Mononuclear cell (primary cell): ENCODE measurements at regions not wholly inside any gene's neighbourhood (a gene's known extent, or its start where the extent isn't known, plus 50 kb on each side); places are given as distances from the start of the nearest gene placed in this dataset.
"Not testable (repeated sequence)": the region's sequence is repeated elsewhere in the genome, so short reads cannot be mapped to it uniquely, and the experiment has no call there.

Source experiments
- H3K27me3 ChIP-seq: 2 replicates; pipeline ENCODE4 v1.6.0; 2011; ENCODE audit warnings: low read length, control low read depth; ENCODE audit not compliant: insufficient read depth
- H3K4me1 ChIP-seq: 2 replicates; pipeline ENCODE4 v1.5.1; 2011; ENCODE audit warnings: mild to moderate bottlenecking, low read length, control low read depth; ENCODE audit not compliant: insufficient read depth
- H3K4me3 ChIP-seq: 2 replicates; pipeline ENCODE4 v1.5.1; 2011; ENCODE audit warnings: mild to moderate bottlenecking, low read length, moderate library complexity
- H3K9me3 ChIP-seq: 2 replicates; pipeline ENCODE4 v1.5.1; 2011; ENCODE audit warnings: low read depth, mild to moderate bottlenecking, control low read depth, low read length

DNA sequence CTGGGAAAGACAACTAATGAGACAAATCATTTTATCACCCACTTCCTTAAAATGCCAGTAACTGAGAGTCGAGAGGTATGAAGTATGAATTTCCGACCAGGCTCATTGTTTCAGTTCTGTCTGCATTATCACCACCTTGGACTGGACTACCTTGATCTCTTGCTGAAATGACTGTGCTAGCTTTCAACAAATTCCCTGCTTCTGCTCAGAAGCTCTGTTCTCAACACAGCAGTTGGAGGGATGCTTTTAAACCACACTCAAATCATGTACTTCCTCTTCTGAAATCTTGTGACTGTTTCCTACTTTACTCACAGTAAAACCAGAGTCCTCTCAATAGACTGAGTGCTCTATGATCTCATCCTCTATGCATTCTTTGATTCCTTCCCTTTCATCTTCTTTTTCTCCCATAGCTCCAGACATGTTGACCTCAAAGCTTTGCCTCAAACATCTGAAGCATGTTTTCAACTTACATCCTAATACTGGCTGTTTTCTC, 195.8 kb downstream of the KCNJ2 start:
- H3K9me3 ChIP-seq: no peaks in the 10 kb centered on the region
- H3K27me3 ChIP-seq: no peaks in the 10 kb centered on the region
- H3K4me3 ChIP-seq: no peak overlapping the region
- H3K4me1 ChIP-seq: peaks cover 5% of the 10 kb centered on the region

DNA sequence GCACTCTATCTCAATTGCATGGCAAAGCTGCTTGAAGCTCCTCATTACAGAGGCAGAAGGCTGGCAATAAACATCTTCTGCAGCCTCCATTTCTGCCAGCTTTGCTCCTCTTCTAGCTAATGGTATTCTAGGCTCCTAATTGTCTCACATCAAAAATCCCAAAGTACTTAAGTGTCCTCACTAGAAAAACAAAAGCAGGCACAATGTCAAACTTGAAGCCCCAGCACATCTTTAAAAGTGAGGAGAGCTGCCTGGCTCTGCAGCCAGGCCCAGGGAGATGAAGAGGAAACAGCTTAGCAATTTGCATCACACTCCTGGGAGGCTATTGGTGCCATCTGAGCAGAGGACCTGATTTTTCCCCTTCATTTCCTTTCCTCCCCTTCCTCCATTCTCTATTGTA, 197.1 kb downstream of the KCNJ2 start:
- Histone ChIP-seq H3K4me1 (peaks cover 8% of the 10 kb centered on the region), H3K4me3 (no peak overlapping the region), H3K9me3 (no peaks in the 10 kb centered on the region), H3K27me3 (no peaks in the 10 kb centered on the region)

DNA sequence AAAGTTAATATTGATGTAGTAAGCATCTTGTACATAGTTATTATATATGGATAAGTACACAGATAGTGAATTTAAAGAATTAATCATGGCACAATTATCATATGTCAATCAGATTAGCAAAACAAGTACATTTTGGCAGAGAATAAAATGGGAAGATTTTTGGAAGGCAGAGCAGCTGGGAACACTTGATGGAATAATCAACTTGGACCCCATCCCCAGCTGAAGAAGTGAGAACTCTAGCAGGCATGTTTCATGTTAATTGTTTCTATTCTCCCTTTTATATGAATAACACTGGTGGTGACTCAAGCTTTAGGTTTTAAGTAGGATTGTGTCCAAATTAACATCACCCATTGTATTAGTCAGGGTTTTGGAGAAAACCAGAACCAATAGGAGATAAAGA, 198.7 kb downstream of the KCNJ2 start:
- Histone ChIP-seq H3K4me1 (peaks cover 8% of the 10 kb centered on the region), H3K27me3 (no peaks in the 10 kb centered on the region), H3K4me3 (no peak overlapping the region), H3K9me3 (no peaks in the 10 kb centered on the region)

DNA sequence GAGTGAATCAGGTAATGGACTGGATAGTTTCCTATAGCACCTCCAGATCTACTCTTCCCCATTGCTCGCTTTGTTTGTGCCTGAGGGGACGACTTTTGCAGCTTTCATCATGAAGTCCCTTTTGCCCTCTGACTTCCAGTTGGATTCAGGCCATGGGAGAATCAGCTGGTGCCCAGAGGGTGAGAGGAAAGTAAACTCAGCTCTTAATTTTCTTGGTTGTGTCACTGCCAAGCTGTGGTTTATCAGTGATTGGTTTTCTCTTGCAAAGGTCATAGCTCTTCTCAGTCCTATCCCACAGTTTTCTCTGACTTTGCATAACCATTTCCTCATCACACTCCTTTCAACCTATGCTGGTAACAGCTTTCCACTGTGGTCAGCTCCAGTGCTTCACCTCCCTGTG, 200.1 kb downstream of the KCNJ2 start:
- H3K27me3 ChIP-seq: no peaks in the 10 kb centered on the region
- H3K9me3 ChIP-seq: no peaks in the 10 kb centered on the region
- H3K4me1 ChIP-seq: peaks cover 8% of the 10 kb centered on the region
- no peak overlapping the region for H3K4me3 ChIP-seq

GRCh38 chr17:70370816-70371215, 201.5 kb downstream of the KCNJ2 start:
- Histone ChIP-seq H3K27me3 (no peaks in the 10 kb centered on the region), H3K9me3 (no peaks in the 10 kb centered on the region), H3K4me1 (peaks cover 3% of the 10 kb centered on the region), H3K4me3 (no peak overlapping the region)

GRCh38 chr17:70373369-70373768, 204.0 kb downstream of the KCNJ2 start:
- no peaks in the 10 kb centered on the region for H3K9me3 ChIP-seq
- H3K4me3 ChIP-seq: no peak overlapping the region
- H3K27me3 ChIP-seq: no peaks in the 10 kb centered on the region
- peaks cover 8% of the 10 kb centered on the region for H3K4me1 ChIP-seq

DNA sequence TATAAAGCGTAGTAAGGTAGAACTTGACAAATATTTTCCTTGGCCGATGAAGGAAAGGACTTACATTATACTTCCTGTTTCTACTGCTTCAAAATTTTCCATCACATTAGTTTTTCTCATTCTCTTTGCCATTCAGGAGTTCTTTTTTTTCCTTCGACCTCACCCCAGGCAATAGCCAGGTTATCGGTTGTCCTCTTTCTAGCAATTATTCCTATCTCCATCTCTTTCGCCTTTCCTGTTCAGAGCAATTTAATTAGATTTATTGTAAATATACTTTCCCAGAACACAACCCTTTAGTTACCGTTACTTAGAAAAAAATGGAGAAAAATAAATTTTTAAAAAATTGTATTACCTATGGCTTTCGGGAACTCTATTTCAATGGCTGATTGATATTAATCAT, 205.2 kb downstream of the KCNJ2 start:
- H3K27me3 ChIP-seq: no peaks in the 10 kb centered on the region
- H3K9me3 ChIP-seq: no peaks in the 10 kb centered on the region
- peaks cover 8% of the 10 kb centered on the region for H3K4me1 ChIP-seq
- H3K4me3 ChIP-seq: no peak overlapping the region

- Histone ChIP-seq H3K9me3 (no peaks in the 10 kb centered on the region), H3K4me3 (no peak overlapping the region), H3K4me1 (peaks cover 8% of the 10 kb centered on the region), H3K27me3 (no peaks in the 10 kb centered on the region)
Observed at GRCh38 chr17:70375406-70375805, 206.1 kb downstream of the KCNJ2 start.

DNA sequence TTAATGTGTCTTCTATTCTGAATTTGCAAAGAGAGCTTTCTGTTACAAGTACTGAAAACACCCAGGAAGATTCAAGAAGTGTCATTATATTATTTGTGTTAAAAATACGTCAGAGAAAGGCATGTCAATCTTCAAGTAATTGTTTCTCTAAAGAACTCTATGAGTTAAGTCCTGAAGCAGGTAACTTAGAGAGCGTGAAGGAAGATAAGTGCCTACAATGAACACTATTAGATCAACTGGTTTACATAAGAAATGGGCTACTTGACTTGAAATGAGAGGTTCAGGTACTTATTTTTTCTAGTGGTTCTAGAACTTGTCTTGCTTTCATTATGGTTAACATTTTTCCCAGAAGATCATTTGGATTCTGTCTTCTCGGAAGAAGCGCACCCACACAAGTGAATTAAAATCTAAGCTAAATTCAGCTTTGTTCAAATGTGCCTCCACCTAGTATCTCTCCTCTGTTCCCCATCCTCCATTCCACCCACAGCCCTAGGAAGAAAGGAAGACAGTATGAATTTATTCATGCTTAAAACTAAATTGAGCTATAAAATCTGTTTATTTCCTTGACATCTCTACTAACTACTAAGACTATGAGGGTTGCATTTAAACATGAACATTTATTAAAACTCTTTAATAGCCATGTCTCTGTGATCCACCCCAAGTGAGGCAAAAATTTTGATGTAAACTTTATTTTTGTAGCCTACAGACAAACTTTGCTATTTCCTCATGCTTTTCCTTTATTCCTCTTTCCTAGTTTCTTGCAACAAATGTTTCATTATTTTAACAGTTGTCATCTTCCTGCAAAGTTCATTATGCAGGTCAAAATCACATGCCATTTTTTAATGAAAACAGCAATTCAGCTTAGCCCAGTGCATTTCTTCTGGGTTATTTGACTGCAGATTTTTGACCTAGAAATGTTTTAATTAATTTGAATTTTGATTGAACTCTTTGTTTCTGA, 206.8 kb downstream of the KCNJ2 start:
- Histone ChIP-seq H3K4me3 (no peak overlapping the region), H3K9me3 (no peaks in the 10 kb centered on the region), H3K4me1 (peaks cover 4% of the 10 kb centered on the region), H3K27me3 (no peaks in the 10 kb centered on the region)

- H3K27me3 ChIP-seq: no peaks in the 10 kb centered on the region
- H3K4me1 ChIP-seq: peaks cover 4% of the 10 kb centered on the region
- H3K4me3 ChIP-seq: no peak overlapping the region
- no peaks in the 10 kb centered on the region for H3K9me3 ChIP-seq
Observed at GRCh38 chr17:70377654-70378053, 208.3 kb downstream of the KCNJ2 start.

DNA sequence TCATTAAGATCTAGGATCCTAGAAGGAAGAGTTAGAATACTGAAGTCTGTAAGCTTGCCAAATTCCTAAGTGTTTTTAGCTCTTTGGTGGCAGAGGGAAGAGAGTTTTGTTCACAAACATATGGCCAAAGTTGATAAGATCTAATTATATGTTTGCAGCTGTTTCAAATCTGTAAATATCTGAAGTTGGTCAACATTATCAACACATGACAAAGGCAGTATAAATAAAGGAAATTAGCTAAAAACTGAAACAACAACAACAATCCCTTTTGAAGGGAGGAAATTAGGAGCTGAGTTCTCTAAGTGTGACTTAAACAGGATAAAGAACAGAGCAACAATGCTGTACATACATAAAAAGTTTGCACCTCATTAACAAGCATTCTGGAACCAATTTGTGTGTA, 208.7 kb downstream of the KCNJ2 start:
- Histone ChIP-seq H3K9me3 (no peaks in the 10 kb centered on the region), H3K4me3 (no peak overlapping the region), H3K4me1 (peaks cover 4% of the 10 kb centered on the region), H3K27me3 (no peaks in the 10 kb centered on the region)

DNA sequence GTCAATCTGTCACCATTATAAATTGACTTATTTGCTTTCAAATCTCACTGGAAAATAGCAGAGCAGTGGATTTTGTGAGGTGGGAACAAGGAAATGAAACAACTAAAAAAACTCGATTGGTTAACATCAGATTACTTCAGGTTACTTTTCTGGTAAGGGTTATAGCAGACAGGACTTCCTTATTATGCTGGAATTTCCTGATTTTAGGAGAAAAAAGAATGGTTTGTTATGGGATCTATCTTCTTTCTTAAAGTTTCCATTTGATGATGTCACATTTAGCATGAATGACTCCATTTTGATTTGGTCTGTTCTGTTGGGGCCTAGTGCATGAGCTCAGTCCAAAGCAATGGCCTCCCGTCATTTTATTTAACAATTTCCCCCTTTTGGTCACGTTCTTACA, 210.6 kb downstream of the KCNJ2 start:
- Histone ChIP-seq H3K4me1 (peaks cover 4% of the 10 kb centered on the region), H3K9me3 (no peaks in the 10 kb centered on the region), H3K27me3 (no peaks in the 10 kb centered on the region), H3K4me3 (no peak overlapping the region)

GRCh38 chr17:70381916-70382315, 212.6 kb downstream of the KCNJ2 start:
- H3K4me1 ChIP-seq, H3K9me3 ChIP-seq, H3K27me3 ChIP-seq, H3K4me3 ChIP-seq: not testable (repeated sequence)

DNA sequence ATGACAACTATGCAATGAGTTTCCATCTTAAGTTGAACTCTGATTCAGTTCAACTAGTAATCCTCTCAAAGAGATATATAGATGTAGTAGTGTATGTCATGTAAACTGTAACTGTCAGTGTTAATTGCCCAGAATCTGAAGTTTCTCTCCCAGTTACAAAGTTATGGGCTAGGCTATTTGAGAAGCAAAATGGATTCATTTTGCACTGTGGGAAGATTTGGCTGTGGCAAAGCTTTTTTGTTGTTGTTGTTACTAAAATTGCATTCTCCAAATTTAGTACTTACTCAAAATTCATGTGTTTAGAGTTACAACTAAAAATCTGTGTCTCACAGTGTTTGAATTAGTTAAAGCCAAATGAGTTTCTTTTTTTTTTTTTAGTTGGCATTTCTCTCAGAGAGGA, 219.0 kb downstream of the KCNJ2 start:
- Histone ChIP-seq H3K27me3 (no peaks in the 10 kb centered on the region), H3K4me1 (no peaks in the 10 kb centered on the region), H3K4me3 (no peak overlapping the region), H3K9me3 (no peaks in the 10 kb centered on the region)

GRCh38 chr17:70389232-70389757, 220.0 kb downstream of the KCNJ2 start:
- not testable (repeated sequence) for H3K27me3 ChIP-seq, H3K4me1 ChIP-seq, H3K9me3 ChIP-seq, H3K4me3 ChIP-seq

GRCh38 chr17:70390049-70390448, 220.7 kb downstream of the KCNJ2 start:
- H3K4me1 ChIP-seq: no peaks in the 10 kb centered on the region
- no peaks in the 10 kb centered on the region for H3K27me3 ChIP-seq
- H3K4me3 ChIP-seq: no peak overlapping the region
- no peaks in the 10 kb centered on the region for H3K9me3 ChIP-seq
